ENCODE measurements at regions not wholly inside any gene's neighbourhood (a gene's known extent, or its start where the extent isn't known, plus 50 kb on each side); places are given as distances from the start of the nearest gene placed in this dataset.
A peak's percentile ranks its signal among the peaks of the same experiment; 100 is the strongest.

GRCh38 chr2:145287736-145288135, 767.8 kb upstream of the ZEB2 start:
- Histone ChIP-seq H3K4me2 (no peak overlapping the region), H3K27ac (no peak overlapping the region), H3K9me3 (replicated peaks in 1 of 11) (no peaks in the 10 kb centered on the region), H3K4me1 (peaks cover 0 to 6% (median 0%) of the 10 kb centered on the region in 10 experiments; a peak in 4 of 20 replicates), H4K20me1 (no peaks in the 10 kb centered on the region), H3K27me3 (no peaks in the 10 kb centered on the region), H3K9ac (no peak overlapping the region), H3K4me3 (no peak overlapping the region), H3K36me3 (no peaks in the 10 kb centered on the region)
- TF ChIP-seq Cebpa-rat (IDR thresholded peaks at IDR 0.05) = no peak

- Histone ChIP-seq H3K4me1 (peaks cover 0 to 6% (median 0%) of the 10 kb centered on the region in 10 experiments; a peak in 4 of 20 replicates), H3K4me2 (no peak overlapping the region), H3K27me3 (no peaks in the 10 kb centered on the region)
These were observed 766.9 kb upstream of the ZEB2 start for GRCh38 chr2:145286716-145287275.

GRCh38 chr2:145284551-145284950, 764.6 kb upstream of the ZEB2 start:
- H3K36me3 ChIP-seq = no peaks in the 10 kb centered on the region
- H3K27me3 ChIP-seq = no peaks in the 10 kb centered on the region
- no peaks in the 10 kb centered on the region for H4K20me1 ChIP-seq
- peaks cover 0 to 4% (median 0%) of the 10 kb centered on the region in 11 experiments; a peak in 1 of 22 replicates for H3K9me3 ChIP-seq (replicated peaks in 1 of 11)
- TF ChIP-seq Cebpa-rat (IDR thresholded peaks at IDR 0.05) = no peak
- H3K4me2 ChIP-seq = no peak overlapping the region
- H3K9ac ChIP-seq = no peak overlapping the region
- H3K4me1 ChIP-seq = peaks cover 0 to 6% (median 0%) of the 10 kb centered on the region in 10 experiments; a peak in 4 of 20 replicates
- no peak overlapping the region for H3K4me3 ChIP-seq
- H3K27ac ChIP-seq = no peak overlapping the region

More at GRCh38 chr2:145286716-145287275, 766.9 kb upstream of the ZEB2 start:
- no peak for TF ChIP-seq Cebpa-rat (IDR thresholded peaks at IDR 0.05)
- H4K20me1 ChIP-seq = no peaks in the 10 kb centered on the region
- H3K9me3 ChIP-seq (replicated peaks in 1 of 11) = no peaks in the 10 kb centered on the region
- no peak overlapping the region for H3K9ac ChIP-seq
- H3K4me3 ChIP-seq = no peak overlapping the region
- H3K27ac ChIP-seq = no peak overlapping the region
- no peaks in the 10 kb centered on the region for H3K36me3 ChIP-seq

- Histone ChIP-seq H3K9ac (no peak overlapping the region), H3K36me3 (no peaks in the 10 kb centered on the region), H3K4me2 (peak overlapping the region in 4 of 11 experiments; percentile 5 to 18 (median 12); a peak in 3 of 22 replicates), H4K20me1 (no peaks in the 10 kb centered on the region), H3K27me3 (no peaks in the 10 kb centered on the region), H3K9me3 (replicated peaks in 1 of 11) (peaks cover 0 to 4% (median 0%) of the 10 kb centered on the region in 11 experiments; a peak in 1 of 22 replicates), H3K4me3 (no peak overlapping the region), H3K4me1 (peaks cover 0 to 6% (median 0%) of the 10 kb centered on the region in 10 experiments; a peak in 4 of 20 replicates), H3K27ac (no peak overlapping the region)
- no peak for TF ChIP-seq Cebpa-rat (IDR thresholded peaks at IDR 0.05)
These were observed 763.2 kb upstream of the ZEB2 start for GRCh38 chr2:145283131-145283530.

- no peak overlapping the region for H3K4me3 ChIP-seq
- H3K36me3 ChIP-seq = no peaks in the 10 kb centered on the region
- H3K27ac ChIP-seq = no peak overlapping the region
- H3K9me3 ChIP-seq (replicated peaks in 1 of 11) = peaks cover 3 to 21% (median 6%) of the 10 kb centered on the region in 11 experiments; a peak in 17 of 22 replicates
- H3K9ac ChIP-seq = no peak overlapping the region
- TF ChIP-seq Cebpa-rat (IDR thresholded peaks at IDR 0.05) = no peak
- no peaks in the 10 kb centered on the region for H4K20me1 ChIP-seq
- H3K4me2 ChIP-seq = no peak overlapping the region
- peaks cover 0 to 3% (median 0%) of the 10 kb centered on the region in 10 experiments; a peak in 3 of 20 replicates for H3K4me1 ChIP-seq
- 0 out of 22 replicates have a peak, but pooled peaks cover 0 to 7% (median 0%) of the 10 kb centered on the region in 11 experiments for H3K27me3 ChIP-seq
These were observed 758.0 kb upstream of the ZEB2 start for GRCh38 chr2:145277922-145278321.

GRCh38 chr2:145273840-145274239, 753.9 kb upstream of the ZEB2 start:
- Histone ChIP-seq H3K4me1 (no peaks in the 10 kb centered on the region), H3K9ac (no peak overlapping the region), H4K20me1 (no peaks in the 10 kb centered on the region), H3K4me2 (no peak overlapping the region), H3K27ac (no peak overlapping the region), H3K27me3 (peaks cover 0 to 20% (median 0%) of the 10 kb centered on the region in 11 experiments; a peak in 3 of 22 replicates), H3K9me3 (replicated peaks in 1 of 11) (peaks cover 5 to 34% (median 16%) of the 10 kb centered on the region in 11 experiments; a peak in 19 of 22 replicates), H3K36me3 (no peaks in the 10 kb centered on the region), H3K4me3 (no peak overlapping the region)
- no peak for TF ChIP-seq Cebpa-rat (IDR thresholded peaks at IDR 0.05)

- Histone ChIP-seq H3K36me3 (no peaks in the 10 kb centered on the region), H3K4me1 (no peaks in the 10 kb centered on the region), H3K27ac (no peak overlapping the region), H3K27me3 (peaks cover 0 to 62% (median 0%) of the 10 kb centered on the region in 11 experiments; a peak in 6 of 22 replicates), H3K4me2 (no peak overlapping the region), H3K9me3 (replicated peaks in 1 of 11) (peaks cover 5 to 28% (median 16%) of the 10 kb centered on the region in 11 experiments; a peak in 19 of 22 replicates), H3K9ac (no peak overlapping the region), H3K4me3 (no peak overlapping the region), H4K20me1 (no peaks in the 10 kb centered on the region)
- no peak for TF ChIP-seq Cebpa-rat (IDR thresholded peaks at IDR 0.05)
These were observed 749.0 kb upstream of the ZEB2 start for GRCh38 chr2:145268931-145269330.

GRCh38 chr2:145267451-145267850, 747.5 kb upstream of the ZEB2 start:
- Histone ChIP-seq H3K9ac (no peak overlapping the region), H3K4me3 (no peak overlapping the region), H3K4me2 (no peak overlapping the region), H3K9me3 (replicated peaks in 1 of 11) (peaks cover 0 to 13% (median 6%) of the 10 kb centered on the region in 11 experiments; a peak in 13 of 22 replicates), H3K27me3 (peaks cover 0 to 73% (median 0%) of the 10 kb centered on the region in 11 experiments; a peak in 6 of 22 replicates), H3K4me1 (no peaks in the 10 kb centered on the region), H3K36me3 (no peaks in the 10 kb centered on the region), H4K20me1 (no peaks in the 10 kb centered on the region), H3K27ac (no peak overlapping the region)
- no peak for TF ChIP-seq Cebpa-rat (IDR thresholded peaks at IDR 0.05)

- no peaks in the 10 kb centered on the region for H4K20me1 ChIP-seq
- no peak for TF ChIP-seq Cebpa-rat (IDR thresholded peaks at IDR 0.05)
- no peak overlapping the region for H3K4me2 ChIP-seq
- H3K36me3 ChIP-seq = no peaks in the 10 kb centered on the region
- H3K27me3 ChIP-seq = peaks cover 0 to 95% (median 0%) of the 10 kb centered on the region in 11 experiments; a peak in 8 of 22 replicates
- H3K27ac ChIP-seq = no peak overlapping the region
- H3K9ac ChIP-seq = no peak overlapping the region
- no peak overlapping the region for H3K4me3 ChIP-seq
- no peaks in the 10 kb centered on the region for H3K4me1 ChIP-seq
- no peaks in the 10 kb centered on the region for H3K9me3 ChIP-seq (replicated peaks in 1 of 11)
These were observed 745.3 kb upstream of the ZEB2 start for GRCh38 chr2:145265244-145265643.
